ENCODE measurements at regions not wholly inside any gene's neighbourhood (a gene's known extent, or its start where the extent isn't known, plus 50 kb on each side); places are given as distances from the start of the nearest gene placed in this dataset.

GRCh38 chr2:215652388-215652787 lies 216.5 kb upstream of the FN1 start (continued):
- TF ChIP-seq KDM1A (IDR thresholded peaks at IDR 0.05; ENCODE audit: borderline replicate concordance) (no peak), EZH2 (IDR thresholded peaks at IDR 0.05; ENCODE audit: borderline replicate concordance, control insufficient read depth, low read depth, low read length) (no peak)

- Histone ChIP-seq H3K27me3 (replicated peaks in 1 of 2; ENCODE audit: control insufficient read depth in 2 of 2, insufficient read depth in 2 of 2, low read length in 1 of 2) (no peaks in the 10 kb centered on the region), H3K27ac (ENCODE audit: control insufficient read depth, insufficient read depth) (no peak overlapping the region), H3K79me2 (ENCODE audit: control insufficient read depth, insufficient read depth, low read length) (no peaks in the 10 kb centered on the region), H3K9me3 (replicated peaks; ENCODE audit: control insufficient read depth, insufficient read depth, low read length) (no peaks in the 10 kb centered on the region), H3K4me2 (ENCODE audit: control insufficient read depth, insufficient read depth) (no peak overlapping the region), H3K9ac (ENCODE audit: control insufficient read depth, insufficient read depth, low read length) (no peak overlapping the region), H3K4me3 (no peak overlapping the region), H3K4me1 (ENCODE audit: control insufficient read depth, insufficient read depth, low read length) (no peaks in the 10 kb centered on the region), H3K36me3 (ENCODE audit: control insufficient read depth in 2 of 2, insufficient read depth in 2 of 2, low read length in 1 of 2) (no peaks in the 10 kb centered on the region), H4K20me1 (ENCODE audit: control insufficient read depth, insufficient read depth) (no peaks in the 10 kb centered on the region), H2AFZ (ENCODE audit: control insufficient read depth, low read depth, low read length) (no peak overlapping the region)
- 26% methylated on average over 4 of the region's 4 CpGs for WGBS (ENCODE audit: insufficient coverage, insufficient replicate concordance, low lambda C conversion rate, missing lambda C conversion rate)
- intact Hi-C loops (cut with micrococcal nuclease; ENCODE audit: unreplicated experiment) (no loop called here), in situ Hi-C loops (cut with MboI) (no loop called here)
- ChIA-PET POLR2A (no interaction called here), SMC1A (ENCODE audit: uncharacterized antibody, unreplicated experiment) (no interaction called here), CTCF (no interaction called here), RAD21 (ENCODE audit: unreplicated experiment) (no interaction called here)
- no peak for ATAC-seq
- no peak for DNase-seq (ENCODE audit: low read depth, low spot score)
- no peak for FAIRE-seq
- no TSS peak for BruUV-seq (replicated peaks)
- TF ChIP-seq SRF (IDR thresholded peaks at IDR 0.05; ENCODE audit: low read depth in 2 of 2, low read length in 2 of 2) (no peak), USF2 (IDR thresholded peaks at IDR 0.05; ENCODE audit: borderline replicate concordance, low read depth, low read length) (no peak), HDAC2 (IDR thresholded peaks at IDR 0.05) (no peak), GABPA (IDR thresholded peaks at IDR 0.05; ENCODE audit: low read depth) (no peak), ZNF622 (IDR thresholded peaks at IDR 0.05) (no peak), ATF3 (IDR thresholded peaks at IDR 0.05; ENCODE audit: borderline replicate concordance, extremely low read depth, low read depth, low read length) (no peak), PRDM15 (CRISPR knock-in tag; IDR thresholded peaks at IDR 0.05) (no peak), BCLAF1 (IDR thresholded peaks at IDR 0.05) (no peak), LARP7 (IDR thresholded peaks at IDR 0.05) (no peak), ASH2L (IDR thresholded peaks at IDR 0.05; ENCODE audit: borderline replicate concordance, low read depth) (no peak), ATF2 (IDR thresholded peaks at IDR 0.05; ENCODE audit: low read length) (no peak), IKZF1 (conservative IDR thresholded peaks at IDR 0.05) (no peak), POLR2A (IDR thresholded peaks at IDR 0.05; ENCODE audit: low read depth, low read length) (no peak), YY1 (IDR thresholded peaks at IDR 0.05; ENCODE audit: low read depth, low read length) (no peak)
Observed at GRCh38 chr2:215651412-215651811, 215.5 kb upstream of the FN1 start.
